Hepatocyte (in vitro differentiated cells): ENCODE measurements at regions not wholly inside any gene's neighbourhood (a gene's known extent, or its start where the extent isn't known, plus 50 kb on each side); places are given as distances from the start of the nearest gene placed in this dataset.

Source experiments
- DNase-seq: peaks from one replicate; pipeline ENCODE4 v3.0.0-alpha.2; 2016; ENCODE audit warnings: low spot score
- H2AFZ ChIP-seq: fragments of 200-600 bp; sonication (generic); 2 replicates; pipeline ENCODE4 v1.6.0; 2016; ENCODE audit warnings: antibody characterized with exemption, mild to moderate bottlenecking
- H3K27ac ChIP-seq: fragments of 200-600 bp; sonication (generic); 2 replicates; pipeline ENCODE4 v1.5.1; 2016; ENCODE audit warnings: mild to moderate bottlenecking
- H3K27me3 ChIP-seq: fragments of 200-600 bp; sonication (generic); 2 replicates; pipeline ENCODE4 v1.6.1; 2016
- H3K36me3 ChIP-seq: fragments of 200-600 bp; sonication (generic); replicated peaks from 2 replicates; pipeline ENCODE4 v1.5.1; 2016; ENCODE audit warnings: low read depth; ENCODE audit not compliant: insufficient read depth
- H3K4me1 ChIP-seq: fragments of 200-600 bp; sonication (generic); 2 replicates; pipeline ENCODE4 v1.5.1; 2016; ENCODE audit warnings: mild to moderate bottlenecking, moderate library complexity; ENCODE audit not compliant: insufficient read depth
- H3K4me2 ChIP-seq: fragments of 200-600 bp; sonication (generic); 2 replicates; pipeline ENCODE4 v1.6.0; 2016
- H3K4me3 ChIP-seq: fragments of 200-600 bp; sonication (generic); 2 replicates; pipeline ENCODE4 v1.5.1; 2016; ENCODE audit warnings: mild to moderate bottlenecking
- H3K79me2 ChIP-seq: fragments of 200-600 bp; sonication (generic); 2 replicates; pipeline ENCODE4 v1.6.0; 2017; ENCODE audit warnings: mild to moderate bottlenecking
- H3K9me2 ChIP-seq: fragments of 200-600 bp; sonication (generic); replicated peaks from 2 replicates; pipeline ENCODE4 v1.6.0; 2017; ENCODE audit warnings: mild to moderate bottlenecking; ENCODE audit not compliant: insufficient read depth
- H3K9me3 ChIP-seq: fragments of 200-600 bp; sonication (generic); 2 replicates; pipeline ENCODE4 v1.5.1; 2016; ENCODE audit warnings: low read depth, mild to moderate bottlenecking
- H4K20me1 ChIP-seq: fragments of 200-600 bp; sonication (generic); 2 replicates; pipeline ENCODE4 v1.6.0; 2016; ENCODE audit warnings: mild to moderate bottlenecking; ENCODE audit not compliant: insufficient read depth, poor library complexity, severe bottlenecking
- EZH2 ChIP-seq: fragments of 200-600 bp; sonication (generic); IDR thresholded peaks from 2 replicates; pipeline ENCODE4 v1.6.1; 2016; ENCODE audit warnings: antibody characterized with exemption, mild to moderate bottlenecking, borderline replicate concordance
- EZH2phosphoT487 ChIP-seq: fragments of 200-600 bp; sonication (generic); IDR thresholded peaks from one replicate; pipeline ENCODE4 v1.6.1; 2018; ENCODE audit warnings: antibody characterized with exemption, mild to moderate bottlenecking, low read depth, moderate library complexity; ENCODE audit not compliant: unreplicated experiment, severe bottlenecking
- WGBS: methylation state at CpG from one replicate; pipeline ENCODE4 v1.1.6; 2016; ENCODE audit warnings: low lambda C conversion rate; ENCODE audit errors: missing lambda C conversion rate; 5-methylcytosine and 5-hydroxymethylcytosine counted together
- TF ChIP-seq, protein P1 (sequence below): fragments of 200-600 bp; sonication (generic); IDR thresholded peaks from 2 replicates; pipeline ENCODE4 v1.5.1; 2016; ENCODE audit warnings: antibody characterized with exemption, mild to moderate bottlenecking; ENCODE audit not compliant: poor library complexity

DNA sequence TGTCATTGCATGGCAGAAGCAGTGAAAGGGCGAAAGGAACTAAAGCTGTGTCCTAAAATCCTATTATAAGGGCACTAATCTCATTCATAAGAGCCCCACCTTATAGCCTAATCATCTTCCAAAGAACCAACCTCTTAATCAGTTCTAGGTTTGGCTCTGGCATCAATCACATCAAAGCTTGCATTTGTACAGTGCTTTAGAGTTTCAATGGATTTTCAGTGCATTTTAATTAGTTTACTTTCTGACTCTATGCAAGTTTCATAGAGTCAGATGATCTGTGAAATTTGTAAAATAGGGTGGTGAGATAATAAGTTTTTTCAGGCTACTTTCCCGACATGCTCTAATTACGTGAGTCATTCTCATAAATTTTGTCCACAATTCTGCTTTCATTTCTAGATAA, 341.1 kb downstream of the DIPK2A start:
- Histone ChIP-seq H3K36me3 (no peaks in the 10 kb centered on the region), H2AFZ (no peak overlapping the region), H3K9me3 (no peaks in the 10 kb centered on the region), H3K79me2 (no peaks in the 10 kb centered on the region), H3K4me1 (peaks cover 4% of the 10 kb centered on the region), H3K27me3 (no peaks in the 10 kb centered on the region), H4K20me1 (no peaks in the 10 kb centered on the region), H3K4me3 (no peak overlapping the region), H3K27ac (no peak overlapping the region), H3K4me2 (no peak overlapping the region), H3K9me2 (no peaks in the 10 kb centered on the region)
- TF ChIP-seq, protein P1, sequence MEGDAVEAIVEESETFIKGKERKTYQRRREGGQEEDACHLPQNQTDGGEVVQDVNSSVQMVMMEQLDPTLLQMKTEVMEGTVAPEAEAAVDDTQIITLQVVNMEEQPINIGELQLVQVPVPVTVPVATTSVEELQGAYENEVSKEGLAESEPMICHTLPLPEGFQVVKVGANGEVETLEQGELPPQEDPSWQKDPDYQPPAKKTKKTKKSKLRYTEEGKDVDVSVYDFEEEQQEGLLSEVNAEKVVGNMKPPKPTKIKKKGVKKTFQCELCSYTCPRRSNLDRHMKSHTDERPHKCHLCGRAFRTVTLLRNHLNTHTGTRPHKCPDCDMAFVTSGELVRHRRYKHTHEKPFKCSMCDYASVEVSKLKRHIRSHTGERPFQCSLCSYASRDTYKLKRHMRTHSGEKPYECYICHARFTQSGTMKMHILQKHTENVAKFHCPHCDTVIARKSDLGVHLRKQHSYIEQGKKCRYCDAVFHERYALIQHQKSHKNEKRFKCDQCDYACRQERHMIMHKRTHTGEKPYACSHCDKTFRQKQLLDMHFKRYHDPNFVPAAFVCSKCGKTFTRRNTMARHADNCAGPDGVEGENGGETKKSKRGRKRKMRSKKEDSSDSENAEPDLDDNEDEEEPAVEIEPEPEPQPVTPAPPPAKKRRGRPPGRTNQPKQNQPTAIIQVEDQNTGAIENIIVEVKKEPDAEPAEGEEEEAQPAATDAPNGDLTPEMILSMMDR, result no peak
- TF ChIP-seq EZH2 (no peak), EZH2phosphoT487 (no peak)
- DNase-seq, result no peak
- WGBS, result 43% methylated on average over 3 of the region's 3 CpGs

DNA sequence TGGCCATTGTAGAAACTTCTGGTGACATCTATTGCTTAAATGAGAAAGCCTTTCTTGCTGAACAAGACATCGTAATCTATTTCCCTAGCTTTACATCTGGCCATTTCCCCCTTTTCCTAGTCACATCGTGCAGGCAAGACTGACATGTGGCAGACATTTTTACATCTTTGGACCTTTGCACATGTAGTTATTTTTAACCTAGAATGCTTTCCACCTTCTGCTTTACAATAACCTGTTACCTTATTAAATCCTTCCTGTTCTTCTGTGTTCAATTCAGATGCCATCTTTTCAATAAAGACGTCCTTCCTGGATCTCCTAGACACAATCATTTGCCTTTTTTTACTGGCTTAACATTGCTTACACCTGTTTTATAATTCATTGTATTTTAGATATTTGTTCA, 343.3 kb downstream of the DIPK2A start:
- no peaks in the 10 kb centered on the region for H3K79me2 ChIP-seq
- TF ChIP-seq, protein P1, result no peak
- TF ChIP-seq EZH2phosphoT487 (no peak), EZH2 (no peak)
- 89% methylated on average over 3 of the region's 3 CpGs for WGBS
- H3K27me3 ChIP-seq, result no peaks in the 10 kb centered on the region
- no peak overlapping the region for H3K27ac ChIP-seq
- H4K20me1 ChIP-seq, result no peaks in the 10 kb centered on the region
- H3K9me2 ChIP-seq, result no peaks in the 10 kb centered on the region
- no peaks in the 10 kb centered on the region for H3K4me1 ChIP-seq
- no peak for DNase-seq
- no peak overlapping the region for H2AFZ ChIP-seq
- H3K36me3 ChIP-seq, result no peaks in the 10 kb centered on the region
- no peaks in the 10 kb centered on the region for H3K9me3 ChIP-seq
- no peak overlapping the region for H3K4me3 ChIP-seq
- H3K4me2 ChIP-seq, result no peak overlapping the region

DNA sequence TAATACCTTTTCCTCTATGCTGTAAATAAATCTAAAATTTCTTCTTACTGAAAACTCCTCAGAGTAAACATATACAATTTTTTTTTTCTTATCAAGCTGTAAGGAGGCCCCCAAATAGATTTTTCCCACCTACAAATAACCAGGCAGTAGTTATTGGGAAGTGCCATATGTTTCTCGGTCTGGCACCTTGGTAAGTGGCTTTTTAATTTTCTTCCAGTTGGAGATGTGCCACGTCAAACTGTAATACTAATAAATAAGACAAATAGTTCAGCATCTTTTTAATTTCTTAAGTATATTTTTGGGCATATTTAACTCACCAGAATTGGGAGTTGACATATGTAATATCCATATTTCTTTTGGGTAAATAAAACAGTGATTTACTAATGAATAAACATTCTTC, 346.3 kb downstream of the DIPK2A start:
- no peaks in the 10 kb centered on the region for H3K9me2 ChIP-seq
- no peaks in the 10 kb centered on the region for H3K9me3 ChIP-seq
- no peak overlapping the region for H3K4me2 ChIP-seq
- no peak overlapping the region for H3K4me3 ChIP-seq
- 97% methylated on average over 2 of the region's 2 CpGs for WGBS
- TF ChIP-seq EZH2, result no peak
- TF ChIP-seq, protein P1, result no peak
- no peak for TF ChIP-seq EZH2phosphoT487
- no peaks in the 10 kb centered on the region for H4K20me1 ChIP-seq
- no peaks in the 10 kb centered on the region for H3K79me2 ChIP-seq
- no peak overlapping the region for H3K27ac ChIP-seq
- no peaks in the 10 kb centered on the region for H3K36me3 ChIP-seq
- no peaks in the 10 kb centered on the region for H3K4me1 ChIP-seq
- no peak for DNase-seq
- no peak overlapping the region for H2AFZ ChIP-seq
- no peaks in the 10 kb centered on the region for H3K27me3 ChIP-seq

DNA sequence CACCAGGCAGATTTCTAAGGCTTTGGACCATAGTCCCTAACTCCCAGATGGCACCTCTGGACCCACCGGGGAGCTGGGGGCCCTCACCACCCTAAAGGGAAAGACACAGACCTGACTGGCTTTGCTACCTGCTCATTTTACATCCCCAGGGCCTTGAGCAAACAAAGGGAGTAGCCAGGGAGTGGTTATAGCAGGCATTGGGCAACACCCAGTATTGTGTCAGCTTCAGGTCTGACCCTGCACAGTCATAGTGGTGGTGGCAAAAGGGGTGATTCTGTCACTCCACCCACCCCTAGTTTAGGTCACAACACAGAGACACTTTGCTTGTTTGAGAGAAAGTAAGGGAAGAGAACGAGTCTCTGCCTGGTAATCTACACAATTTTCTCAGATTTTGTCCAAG, 352.5 kb downstream of the DIPK2A start:
- Histone ChIP-seq H3K27me3 (no peaks in the 10 kb centered on the region), H3K4me2 (no peak overlapping the region), H3K4me3 (no peak overlapping the region), H3K9me3 (no peaks in the 10 kb centered on the region), H3K79me2 (no peaks in the 10 kb centered on the region), H2AFZ (no peak overlapping the region), H3K27ac (peak overlapping the region; percentile 24), H3K36me3 (no peaks in the 10 kb centered on the region), H3K9me2 (no peaks in the 10 kb centered on the region), H3K4me1 (no peaks in the 10 kb centered on the region), H4K20me1 (no peaks in the 10 kb centered on the region)
- TF ChIP-seq, protein P1, result no peak
- TF ChIP-seq EZH2phosphoT487 (no peak), EZH2 (no peak)
- peak; percentile 44 for DNase-seq
- 74% methylated on average over 2 of the region's 2 CpGs for WGBS
